ENCODE measurements at regions not wholly inside any gene's neighbourhood (a gene's known extent, or its start where the extent isn't known, plus 50 kb on each side); places are given as distances from the start of the nearest gene placed in this dataset.

- TF ChIP-seq POLR2A (IDR thresholded peaks at IDR 0.05; ENCODE audit: extremely low read depth, insufficient read length) = no peak
- TF ChIP-seq CTCF (IDR thresholded peaks at IDR 0.05; ENCODE audit: low read depth, low read length) = no peak
- no peak for TF ChIP-seq MYC (IDR thresholded peaks at IDR 0.05; ENCODE audit: low read depth, low read length)
Observed at GRCh38 chr3:473033-473800, 276.7 kb downstream of the CHL1 start.
